ENCODE measurements at regions not wholly inside any gene's neighbourhood (a gene's known extent, or its start where the extent isn't known, plus 50 kb on each side); places are given as distances from the start of the nearest gene placed in this dataset.

DNA sequence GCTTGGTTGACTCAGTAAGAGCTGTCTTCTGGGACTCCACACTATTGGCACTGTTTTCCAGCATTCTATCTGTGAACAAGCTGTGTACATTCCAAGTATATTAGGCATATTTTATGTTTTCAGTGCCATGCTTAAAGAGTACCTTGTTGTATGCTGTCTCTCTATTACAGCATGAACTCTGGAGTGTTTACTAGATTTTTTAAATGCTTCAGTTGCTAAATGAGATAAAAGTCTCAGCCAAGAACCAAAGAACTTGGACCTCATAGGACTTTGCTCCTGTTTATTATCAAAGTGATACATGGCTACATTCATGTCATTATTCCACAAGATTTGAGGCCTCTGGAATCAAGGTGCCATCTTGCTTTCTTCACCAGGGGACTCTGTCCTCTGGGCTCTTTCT lies 167.2 kb downstream of the C9orf152 start:
- no peak for TF ChIP-seq CTCF (IDR thresholded peaks at IDR 0.05)
- TF ChIP-seq EZH2 (IDR thresholded peaks at IDR 0.05; ENCODE audit: borderline replicate concordance, insufficient read depth, low read depth, low read length, poor library complexity, severe bottlenecking) = no peak
- no peak overlapping the region for H3K4me3 Mint-ChIP-seq
- no peak overlapping the region for H3K4me2 ChIP-seq (replicated peaks; ENCODE audit: low read depth, low read length, poor library complexity, severe bottlenecking)
- H3K4me1 ChIP-seq (ENCODE audit: control insufficient read depth in 2 of 2, insufficient read depth in 2 of 2, low read length in 2 of 2) = peaks cover 3 to 5% of the 10 kb centered on the region in 2 donors
- ChIA-PET CTCF (interaction anchor here (0.5 kb wide), 1 partner anchor 128 kb away, joined by 6 read pairs; no protein-coding TSS in a partner anchor), POLR2A (no interaction called here)
- H2AFZ ChIP-seq (ENCODE audit: insufficient read depth, low read depth, low read length, poor library complexity, severe bottlenecking) = no peak overlapping the region
- H3K9me3 Mint-ChIP-seq (ENCODE audit: insufficient read depth) = no peaks in the 10 kb centered on the region
- peaks cover 0 to 2% (median 0%) of the 10 kb centered on the region in 3 donors for H3K9me3 ChIP-seq (ENCODE audit: control extremely low read depth in 1 of 3, control insufficient read depth in 2 of 3, insufficient read depth in 1 of 3, low read length in 2 of 3)
- no peak for ATAC-seq (ENCODE audit: low read depth)
- H3K27ac Mint-ChIP-seq = no peak overlapping the region
- no peaks in the 10 kb centered on the region for H3K27me3 ChIP-seq (replicated peaks in 1 of 4; ENCODE audit: control extremely low read depth in 1 of 4, control insufficient read depth in 3 of 4, insufficient read depth in 4 of 4, low read length in 3 of 4)
- H3K9ac ChIP-seq (ENCODE audit: low read length) = no peak overlapping the region
- H3K27me3 Mint-ChIP-seq = no peaks in the 10 kb centered on the region
- H3K4me1 Mint-ChIP-seq = peaks cover 10% of the 10 kb centered on the region
- H3K36me3 ChIP-seq (replicated peaks in 1 of 2; ENCODE audit: control extremely low read depth in 1 of 2, control insufficient read depth in 1 of 2, extremely low read depth in 1 of 2, insufficient read depth in 2 of 2, low read length in 1 of 2) = no peaks in the 10 kb centered on the region
- no peak overlapping the region for H3K27ac ChIP-seq (ENCODE audit: low read length in 2 of 2)
- DNase-seq = no peak
- H3K79me2 ChIP-seq (ENCODE audit: control insufficient read depth, insufficient read depth, low read length) = no peaks in the 10 kb centered on the region
- H4K20me1 ChIP-seq (ENCODE audit: control insufficient read depth, insufficient read depth, low read length, poor library complexity, severe bottlenecking) = no peaks in the 10 kb centered on the region
- intact Hi-C loops (cut with micrococcal nuclease) = no loop called here
- no peak overlapping the region for H3K4me3 ChIP-seq (ENCODE audit: control extremely low read depth in 1 of 5, extremely low read depth in 1 of 5, insufficient read depth in 1 of 5, low read depth in 2 of 5, low read length in 4 of 5)

DNA sequence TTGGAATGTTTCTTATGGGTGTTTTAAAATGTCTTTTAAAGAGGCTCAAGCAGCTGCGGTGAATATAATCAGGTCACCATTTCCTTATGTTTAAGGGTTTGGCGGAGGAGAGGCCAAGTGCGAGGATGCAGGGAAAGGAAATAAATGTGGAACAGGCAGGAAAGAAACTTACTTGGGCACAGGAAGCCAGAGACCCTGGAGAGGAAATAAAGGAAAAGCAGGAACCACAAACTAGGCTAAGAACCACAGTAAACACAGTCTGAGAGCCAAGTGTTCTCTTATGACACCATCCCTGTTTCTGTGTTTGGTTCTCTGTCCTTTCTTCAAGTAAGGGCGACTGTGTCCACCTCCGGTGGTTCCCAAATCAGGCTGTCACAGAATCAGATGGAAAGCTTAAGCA lies 166.5 kb downstream of the C9orf152 start:
- H3K36me3 ChIP-seq (replicated peaks in 1 of 2; ENCODE audit: control extremely low read depth in 1 of 2, control insufficient read depth in 1 of 2, extremely low read depth in 1 of 2, insufficient read depth in 2 of 2, low read length in 1 of 2) = no peaks in the 10 kb centered on the region
- H3K27me3 Mint-ChIP-seq = no peaks in the 10 kb centered on the region
- no peaks in the 10 kb centered on the region for H3K79me2 ChIP-seq (ENCODE audit: control insufficient read depth, insufficient read depth, low read length)
- no peak overlapping the region for H3K27ac ChIP-seq (ENCODE audit: low read length in 2 of 2)
- no peaks in the 10 kb centered on the region for H3K27me3 ChIP-seq (replicated peaks in 1 of 4; ENCODE audit: control extremely low read depth in 1 of 4, control insufficient read depth in 3 of 4, insufficient read depth in 4 of 4, low read length in 3 of 4)
- ChIA-PET POLR2A (no interaction called here), CTCF (interaction anchor here (0.5 kb wide), 1 partner anchor 129 kb away, joined by 6 read pairs; no protein-coding TSS in a partner anchor)
- H4K20me1 ChIP-seq (ENCODE audit: control insufficient read depth, insufficient read depth, low read length, poor library complexity, severe bottlenecking) = no peaks in the 10 kb centered on the region
- DNase-seq (no peak), ATAC-seq (ENCODE audit: low read depth) (no peak)
- H3K4me1 ChIP-seq (ENCODE audit: control insufficient read depth in 2 of 2, insufficient read depth in 2 of 2, low read length in 2 of 2) = peaks cover 3 to 5% of the 10 kb centered on the region in 2 donors
- no peak overlapping the region for H3K27ac Mint-ChIP-seq
- H3K4me1 Mint-ChIP-seq = peaks cover 11% of the 10 kb centered on the region
- whole genome bisulfite sequencing (ENCODE audit: insufficient coverage) = 69% methylated on average over 3 of the region's 5 CpGs
- H3K4me2 ChIP-seq (replicated peaks; ENCODE audit: low read depth, low read length, poor library complexity, severe bottlenecking) = no peak overlapping the region
- no peak for TF ChIP-seq CTCF (IDR thresholded peaks at IDR 0.05)
- TF ChIP-seq EZH2 (IDR thresholded peaks at IDR 0.05; ENCODE audit: borderline replicate concordance, insufficient read depth, low read depth, low read length, poor library complexity, severe bottlenecking) = no peak
- no peak overlapping the region for H3K9ac ChIP-seq (ENCODE audit: low read length)
- H3K9me3 Mint-ChIP-seq (ENCODE audit: insufficient read depth) = no peaks in the 10 kb centered on the region
- peaks cover 0 to 2% (median 0%) of the 10 kb centered on the region in 3 donors for H3K9me3 ChIP-seq (ENCODE audit: control extremely low read depth in 1 of 3, control insufficient read depth in 2 of 3, insufficient read depth in 1 of 3, low read length in 2 of 3)
- H3K4me3 ChIP-seq (ENCODE audit: control extremely low read depth in 1 of 5, extremely low read depth in 1 of 5, insufficient read depth in 1 of 5, low read depth in 2 of 5, low read length in 4 of 5) = no peak overlapping the region
- H3K4me3 Mint-ChIP-seq = no peak overlapping the region
- H2AFZ ChIP-seq (ENCODE audit: insufficient read depth, low read depth, low read length, poor library complexity, severe bottlenecking) = no peak overlapping the region
- intact Hi-C loops (cut with micrococcal nuclease) = no loop called here

Measured in B cell (primary cell).